ENCODE measurements at regions not wholly inside any gene's neighbourhood (a gene's known extent, or its start where the extent isn't known, plus 50 kb on each side); places are given as distances from the start of the nearest gene placed in this dataset.

- TF ChIP-seq CREB3L1 (IDR thresholded peaks at IDR 0.05; ENCODE audit: borderline replicate concordance, low read depth) (no peak), KAT2B (IDR thresholded peaks at IDR 0.05; ENCODE audit: low read depth, low read length) (no peak), ARID1B (IDR thresholded peaks at IDR 0.05) (no peak), ATF7 (IDR thresholded peaks at IDR 0.05) (no peak)
These were observed 344.1 kb upstream of the ADAMTSL1 start (continued) for GRCh38 chr9:18129809-18130334.

- CTCF ChIA-PET (ENCODE audit: low intra/inter-chr PET ratio), result no interaction called here
- Histone ChIP-seq H3K27me3 (ENCODE audit: control insufficient read depth in 2 of 2, insufficient read depth in 2 of 2, low read length in 2 of 2) (no peaks in the 10 kb centered on the region), H3K4me2 (ENCODE audit: insufficient read depth, low read length) (no peak overlapping the region), H3K36me3 (ENCODE audit: control insufficient read depth, insufficient read depth, low read length) (no peaks in the 10 kb centered on the region), H3K4me1 (replicated peaks in 1 of 2; ENCODE audit: control insufficient read depth in 2 of 2, insufficient read depth in 2 of 2, low read length in 2 of 2) (no peaks in the 10 kb centered on the region), H3K9ac (ENCODE audit: insufficient read depth in 1 of 2, low read depth in 2 of 2, low read length in 2 of 2) (no peak overlapping the region), H4K20me1 (replicated peaks; ENCODE audit: control insufficient read depth, insufficient read depth, low read length) (no peaks in the 10 kb centered on the region), H2AFZ (ENCODE audit: low read depth, low read length) (no peak overlapping the region), H3K79me2 (ENCODE audit: control insufficient read depth, insufficient read depth, low read length) (no peaks in the 10 kb centered on the region), H3K27ac (ENCODE audit: extremely low read depth, low read depth, low read length) (no peak overlapping the region), H3K9me1 (ENCODE audit: control insufficient read depth, insufficient read depth, low read length) (no peaks in the 10 kb centered on the region), H3K4me3 (no peak overlapping the region), H3K9me3 (replicated peaks; ENCODE audit: control insufficient read depth, insufficient read depth, low read depth, low read length) (no peaks in the 10 kb centered on the region; the same call in 1 of the 2 replicates)
- 0% methylated on average over 3 of the region's 3 CpGs for WGBS (ENCODE audit: insufficient coverage, low coverage, missing lambda C conversion rate)
- in situ Hi-C loops (cut with MboI) (no loop called here), intact Hi-C loops (cut with micrococcal nuclease) (no loop called here)
- no TSS peak for BruUV-seq (replicated peaks)
- DNase-seq (ENCODE audit: extremely low read depth in 1 of 4, low spot score in 3 of 4), result no peak
- TF ChIP-seq FOXP1 (CRISPR knock-in tag; IDR thresholded peaks at IDR 0.05) (no peak), E4F1 (CRISPR knock-in tag; IDR thresholded peaks at IDR 0.05; ENCODE audit: borderline replicate concordance) (no peak)
- ATAC-seq, result no peak
- FAIRE-seq, result no peak
- POLR2A ChIA-PET, result no interaction called here
These were observed 337.5 kb upstream of the ADAMTSL1 start for GRCh38 chr9:18136354-18136994.

Measured in K562 (cell line).